Calu3 (cell line): ENCODE measurements at regions not wholly inside any gene's neighbourhood (a gene's known extent, or its start where the extent isn't known, plus 50 kb on each side); places are given as distances from the start of the nearest gene placed in this dataset.

Experiments used
- BruUV-seq: library from RNA; stranded (reverse); fragments of 400-500 nt; replicated peaks from 2 replicates; lab custom pipeline; 2021; lab: Mats Ljungman, UMichigan
- CTCF ChIA-PET: fragments of 300-600 bp; sonication (Branson Sonifier 250); formaldehyde crosslinking; loops from one replicate; lab custom pipeline; 2022; ENCODE audit warnings: antibody characterized with exemption; lab: Charles Lee
- DNase-seq: peaks from one replicate; pipeline ENCODE4 v3.0.0; 2022
- H3K27ac Mint-ChIP-seq: one replicate; pipeline ENCODE4 v1.8.0; 2022; ENCODE audit warnings: mixed read lengths; ENCODE audit not compliant: unreplicated experiment
- H3K27me3 Mint-ChIP-seq: one replicate; pipeline ENCODE4 v1.8.0; 2022; ENCODE audit warnings: mixed read lengths; ENCODE audit not compliant: unreplicated experiment
- H3K36me3 Mint-ChIP-seq: one replicate; pipeline ENCODE4 v1.8.0; 2022; ENCODE audit warnings: mild to moderate bottlenecking, moderate library complexity, mixed read lengths; ENCODE audit not compliant: insufficient read depth, unreplicated experiment
- H3K4me1 Mint-ChIP-seq: one replicate; pipeline ENCODE4 v1.8.0; 2022; ENCODE audit warnings: mild to moderate bottlenecking, low read depth, mixed read lengths; ENCODE audit not compliant: unreplicated experiment
- H3K4me3 Mint-ChIP-seq: one replicate; pipeline ENCODE4 v1.8.0; 2022; ENCODE audit warnings: mild to moderate bottlenecking, low read depth, moderate library complexity, mixed read lengths; ENCODE audit not compliant: unreplicated experiment
- H3K9me3 Mint-ChIP-seq: one replicate; pipeline ENCODE4 v1.8.0; 2022; ENCODE audit warnings: low read depth, mixed read lengths; ENCODE audit not compliant: unreplicated experiment
- intact Hi-C: fragments of 100-400 bp; cut with micrococcal nuclease; formaldehyde crosslinking; loops from one replicate; pipeline ENCODE4 v1.10.0; 2022; ENCODE audit not compliant: unreplicated experiment
- TF ChIP-seq, protein P1 (sequence below): fragments of 200-600 bp; IDR thresholded peaks from one replicate; pipeline ENCODE4 v1.8.0; 2022; ENCODE audit warnings: antibody characterized with exemption; ENCODE audit not compliant: unreplicated experiment

GRCh38 chr17:74152591-74153455 lies 50.7 kb upstream of the RPL38 start:
- intact Hi-C loops, result no loop called here
- DNase-seq, result peak; percentile 14
- Mint-ChIP-seq H3K4me1 (peaks cover 28% of the 10 kb centered on the region), H3K36me3 (peaks cover 6% of the 10 kb centered on the region), H3K27ac (no peak overlapping the region), H3K27me3 (peaks cover 37% of the 10 kb centered on the region), H3K4me3 (no peak overlapping the region), H3K9me3 (no peaks in the 10 kb centered on the region)
- TF ChIP-seq, protein P1, sequence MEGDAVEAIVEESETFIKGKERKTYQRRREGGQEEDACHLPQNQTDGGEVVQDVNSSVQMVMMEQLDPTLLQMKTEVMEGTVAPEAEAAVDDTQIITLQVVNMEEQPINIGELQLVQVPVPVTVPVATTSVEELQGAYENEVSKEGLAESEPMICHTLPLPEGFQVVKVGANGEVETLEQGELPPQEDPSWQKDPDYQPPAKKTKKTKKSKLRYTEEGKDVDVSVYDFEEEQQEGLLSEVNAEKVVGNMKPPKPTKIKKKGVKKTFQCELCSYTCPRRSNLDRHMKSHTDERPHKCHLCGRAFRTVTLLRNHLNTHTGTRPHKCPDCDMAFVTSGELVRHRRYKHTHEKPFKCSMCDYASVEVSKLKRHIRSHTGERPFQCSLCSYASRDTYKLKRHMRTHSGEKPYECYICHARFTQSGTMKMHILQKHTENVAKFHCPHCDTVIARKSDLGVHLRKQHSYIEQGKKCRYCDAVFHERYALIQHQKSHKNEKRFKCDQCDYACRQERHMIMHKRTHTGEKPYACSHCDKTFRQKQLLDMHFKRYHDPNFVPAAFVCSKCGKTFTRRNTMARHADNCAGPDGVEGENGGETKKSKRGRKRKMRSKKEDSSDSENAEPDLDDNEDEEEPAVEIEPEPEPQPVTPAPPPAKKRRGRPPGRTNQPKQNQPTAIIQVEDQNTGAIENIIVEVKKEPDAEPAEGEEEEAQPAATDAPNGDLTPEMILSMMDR, result no peak
- CTCF ChIA-PET, result interaction anchor here (0.7 kb wide), 1 partner anchor 21 kb away, joined by 3 read pairs; no protein-coding TSS in a partner anchor
- BruUV-seq, result no TSS peak

- Mint-ChIP-seq H3K27me3 (peaks cover 40% of the 10 kb centered on the region), H3K36me3 (peaks cover 6% of the 10 kb centered on the region), H3K4me1 (peaks cover 25% of the 10 kb centered on the region), H3K4me3 (no peak overlapping the region), H3K27ac (no peak overlapping the region), H3K9me3 (no peaks in the 10 kb centered on the region)
- TF ChIP-seq, protein P1, result no peak
- intact Hi-C loops, result no loop called here
- CTCF ChIA-PET, result interaction anchor here (0.6 to 0.7 kb wide), 2 partner anchors 20 to 40 kb away, joined by 3 to 4 read pairs; no protein-coding TSS in a partner anchor
- BruUV-seq, result no TSS peak
- DNase-seq, result no peak
These were observed 50.0 kb upstream of the RPL38 start for GRCh38 chr17:74153456-74153810.
